ENCODE measurements at regions not wholly inside any gene's neighbourhood (a gene's known extent, or its start where the extent isn't known, plus 50 kb on each side); places are given as distances from the start of the nearest gene placed in this dataset.
"Not testable (repeated sequence)": the region's sequence is repeated elsewhere in the genome, so short reads cannot be mapped to it uniquely, and the experiment has no call there.

DNA sequence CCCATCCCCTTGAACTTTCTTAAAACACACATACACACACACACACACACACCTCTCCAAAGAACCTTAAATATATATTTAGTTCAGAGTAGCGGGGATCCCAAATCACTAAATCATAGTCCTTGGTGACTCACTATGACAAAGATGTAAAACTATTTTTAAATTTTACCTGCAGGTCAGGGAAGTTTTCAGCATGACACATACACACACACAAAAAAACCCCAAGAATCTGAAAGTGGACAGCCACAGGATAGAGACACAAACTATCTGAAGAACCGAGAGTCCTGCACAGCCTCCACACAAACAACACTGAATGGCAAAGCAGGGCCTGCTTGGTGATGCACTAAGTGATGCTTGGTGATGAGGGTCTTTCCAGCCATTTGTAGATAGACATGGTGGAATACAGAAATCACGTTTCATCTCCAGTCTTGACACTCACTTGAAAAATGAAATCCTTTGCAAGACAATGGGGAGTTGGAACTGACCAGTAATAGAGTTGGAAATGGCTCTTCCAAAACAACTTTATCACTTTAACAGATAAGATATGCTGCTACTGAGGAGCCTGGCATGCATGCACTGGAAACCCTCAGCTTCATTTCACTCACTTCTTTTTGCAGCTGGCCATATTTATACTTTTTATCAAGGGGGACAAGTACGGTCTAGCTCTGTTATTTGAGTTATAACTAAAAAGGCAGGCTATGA, 307.3 kb downstream of the RAPGEF2 start:
- DNase-seq: no peak

DNA sequence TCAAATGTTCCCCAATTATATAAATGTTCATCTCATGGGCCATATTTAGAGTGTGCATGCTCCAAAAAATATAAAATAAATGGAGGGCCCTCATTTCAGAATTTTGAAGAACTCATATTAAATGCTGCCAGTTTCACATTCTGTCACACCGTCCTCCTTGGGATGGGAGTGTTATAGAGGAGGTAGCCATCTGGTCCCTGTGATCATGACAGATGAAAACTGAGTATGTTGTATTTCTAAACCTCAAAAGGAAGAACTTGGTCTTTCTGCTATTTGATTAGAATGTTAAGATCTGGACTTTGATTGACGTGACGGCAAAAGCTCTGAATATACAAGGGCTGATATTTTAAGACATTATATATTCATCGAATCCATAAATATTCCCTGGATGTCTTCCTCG, 308.0 kb downstream of the RAPGEF2 start:
- DNase-seq: no peak

GRCh38 chr4:159413306-159413943, 310.5 kb downstream of the RAPGEF2 start:
- no peak for DNase-seq

- DNase-seq: no peak
Observed at GRCh38 chr4:159414305-159414704, 311.4 kb downstream of the RAPGEF2 start.

GRCh38 chr4:159416073-159416472, 313.2 kb downstream of the RAPGEF2 start:
- DNase-seq: no peak

- DNase-seq: no peak
Observed at GRCh38 chr4:159416996-159417395, 314.1 kb downstream of the RAPGEF2 start.

GRCh38 chr4:159420162-159421057, 317.5 kb downstream of the RAPGEF2 start:
- no peak for DNase-seq

DNA sequence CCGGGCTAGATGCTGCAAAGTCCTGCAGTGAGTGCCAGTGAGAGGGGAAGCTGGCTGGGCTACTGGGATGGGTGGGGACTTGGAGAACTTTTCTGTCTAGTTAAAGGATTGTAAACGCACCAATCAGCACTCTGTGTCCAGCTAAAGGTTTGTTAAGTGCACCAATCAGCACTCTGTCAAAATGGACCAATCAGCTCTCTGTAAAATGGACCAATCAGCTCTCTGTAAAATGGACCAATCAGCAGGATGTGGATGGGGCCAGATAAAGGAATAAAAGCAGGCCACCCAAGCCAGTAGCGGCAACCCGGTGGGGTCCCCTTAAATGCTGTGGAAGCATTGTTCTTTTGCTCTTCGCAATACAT, 318.2 kb downstream of the RAPGEF2 start:
- not testable (repeated sequence) for DNase-seq

DNA sequence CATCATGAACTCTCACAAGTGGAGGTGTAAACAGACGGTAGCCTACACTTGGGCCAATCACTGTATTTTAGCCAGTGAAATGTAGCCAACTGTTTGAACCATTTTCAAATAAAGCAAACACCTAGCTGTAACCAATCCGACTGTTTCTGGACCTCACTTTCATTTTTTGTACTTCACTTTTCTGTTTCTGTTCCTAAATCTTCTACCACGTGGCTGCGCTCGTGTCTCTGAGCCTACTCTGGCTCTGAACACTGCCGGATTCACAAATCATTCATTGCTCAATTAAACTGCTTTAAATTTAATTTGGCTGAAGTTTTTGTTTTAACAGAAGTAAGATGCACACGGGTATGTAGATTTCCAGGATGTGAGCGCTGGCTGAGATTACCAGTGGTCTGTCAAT, 319.1 kb downstream of the RAPGEF2 start:
- DNase-seq: no peak

DNA sequence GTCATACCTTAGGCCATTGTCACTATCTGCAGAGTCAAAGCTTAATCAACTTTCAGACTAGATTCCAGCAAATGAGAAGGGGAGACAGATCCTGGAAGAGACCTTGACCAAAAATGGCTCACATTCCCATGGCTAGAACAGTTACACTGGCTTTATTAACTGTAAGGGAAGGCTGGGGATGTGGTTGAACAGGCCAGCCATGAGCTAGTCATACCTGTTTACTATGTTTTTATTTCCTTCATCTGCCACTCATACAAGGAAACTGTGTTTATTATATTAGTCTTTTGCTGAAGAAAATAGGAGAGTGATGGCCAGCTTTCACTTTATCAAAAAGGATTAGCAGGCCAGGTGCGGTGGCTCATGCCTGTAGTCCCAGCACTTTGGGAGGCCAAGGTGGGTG, 319.7 kb downstream of the RAPGEF2 start:
- no peak for DNase-seq

DNA sequence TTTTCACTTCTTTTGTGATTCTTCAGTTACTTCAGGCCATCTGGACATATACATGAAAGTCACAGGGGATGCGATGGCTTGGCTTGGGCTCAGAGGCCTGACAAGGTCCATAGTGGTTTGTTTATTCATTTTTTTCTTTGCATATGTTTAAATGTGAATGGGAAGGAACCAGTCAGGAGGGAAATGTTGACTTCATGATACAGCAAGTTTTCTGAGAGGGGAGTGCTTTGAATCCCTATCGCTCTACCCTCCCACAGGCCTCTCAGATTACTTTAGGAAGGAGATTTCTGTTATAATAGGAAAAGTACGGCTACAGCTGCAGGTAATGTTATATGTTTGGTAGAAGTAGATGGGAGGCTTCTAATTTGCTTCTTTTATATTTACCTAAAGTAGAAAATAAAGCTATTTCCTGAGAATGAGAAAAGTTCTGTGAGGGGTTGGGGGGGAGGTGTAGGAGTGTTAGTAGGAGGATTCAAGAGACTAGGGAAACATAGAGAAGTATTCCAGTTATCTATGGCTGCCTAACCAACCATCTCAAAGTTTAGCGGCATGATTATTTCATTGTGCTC, 322.9 kb downstream of the RAPGEF2 start:
- DNase-seq: no peak

DNA sequence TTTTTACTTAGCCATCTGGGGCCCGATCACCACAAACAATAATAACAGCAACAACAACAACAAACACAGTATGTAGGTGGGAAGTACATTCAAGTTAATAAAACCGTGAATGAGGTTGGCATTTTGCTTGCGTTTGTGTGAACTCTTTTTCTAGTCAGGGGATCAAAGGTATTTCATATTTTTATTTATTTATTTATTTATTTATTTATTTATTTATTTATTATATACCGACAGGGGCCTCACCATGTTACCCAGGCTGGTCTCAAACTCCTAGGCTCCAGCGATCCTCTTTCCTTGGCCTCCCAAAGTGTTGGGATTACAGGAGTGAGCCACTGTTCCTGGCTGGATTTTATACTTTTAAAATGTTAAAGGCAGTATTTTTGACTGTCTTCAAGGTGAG, 325.4 kb downstream of the RAPGEF2 start:
- no peak for DNase-seq

- no peak for DNase-seq
Observed at GRCh38 chr4:159428975-159429692, 326.3 kb downstream of the RAPGEF2 start.

- no peak for DNase-seq
Observed at GRCh38 chr4:159429693-159430035, 326.8 kb downstream of the RAPGEF2 start.

DNA sequence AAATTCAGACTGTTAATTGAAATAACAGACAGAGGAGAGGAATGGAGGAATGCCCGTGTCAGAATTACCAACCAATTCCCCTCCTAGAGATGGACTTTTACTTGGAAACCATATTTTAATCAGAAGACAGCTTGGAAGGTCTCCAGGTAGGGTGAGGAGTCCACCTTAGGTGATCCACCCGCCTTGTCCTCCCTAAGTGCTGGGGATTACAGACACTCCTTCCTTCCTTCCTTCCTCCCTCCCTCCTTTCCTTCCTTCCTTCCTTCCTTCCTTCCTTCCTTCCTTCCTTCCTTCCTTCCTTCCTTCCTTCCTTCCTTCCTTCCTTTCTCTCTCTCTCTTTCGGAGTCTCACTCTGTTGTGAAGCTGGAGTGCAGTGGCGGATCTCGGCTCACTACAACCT, 328.0 kb downstream of the RAPGEF2 start:
- DNase-seq: no peak

DNA sequence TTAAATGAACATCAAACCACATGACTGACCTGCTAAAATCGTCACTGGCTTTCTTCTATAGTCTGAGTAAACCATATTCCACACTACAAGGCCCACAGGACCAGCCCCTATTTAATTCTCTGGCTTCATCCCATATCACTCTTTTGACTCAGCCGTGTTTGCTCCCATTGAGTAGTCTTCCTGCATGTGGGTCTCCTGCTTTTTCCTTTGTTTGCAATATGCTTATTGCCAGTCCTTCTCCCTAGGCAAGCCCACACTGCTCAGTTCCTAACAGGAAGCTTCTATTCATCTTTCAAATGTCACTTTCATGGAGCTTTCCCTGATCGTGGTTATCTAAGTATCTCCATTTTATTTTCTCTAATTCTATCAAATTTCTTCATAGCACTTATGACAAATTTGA, 329.6 kb downstream of the RAPGEF2 start:
- DNase-seq: no peak

DNA sequence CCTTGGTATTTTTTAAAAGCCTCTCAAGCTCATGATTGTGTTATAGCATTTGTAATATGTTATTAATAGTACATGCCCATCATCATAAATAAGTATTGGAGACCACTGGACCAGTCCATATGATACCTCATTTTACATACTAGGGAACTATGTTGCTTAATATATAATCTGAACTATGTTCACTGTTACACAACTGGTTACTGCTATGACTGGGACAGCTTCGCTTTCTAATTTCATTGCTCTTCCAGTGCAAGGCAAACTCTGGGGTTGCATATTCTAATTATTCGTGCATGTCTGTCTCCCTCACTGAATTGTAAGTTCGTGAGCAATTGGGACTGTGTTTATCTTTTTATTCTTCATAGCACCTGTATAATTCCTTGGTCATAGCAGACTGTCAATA, 330.5 kb downstream of the RAPGEF2 start:
- DNase-seq: no peak

GRCh38 chr4:159434114-159434870, 331.4 kb downstream of the RAPGEF2 start:
- DNase-seq: no peak

- no peak for DNase-seq
Observed at GRCh38 chr4:159434871-159435241, 332.0 kb downstream of the RAPGEF2 start.

DNA sequence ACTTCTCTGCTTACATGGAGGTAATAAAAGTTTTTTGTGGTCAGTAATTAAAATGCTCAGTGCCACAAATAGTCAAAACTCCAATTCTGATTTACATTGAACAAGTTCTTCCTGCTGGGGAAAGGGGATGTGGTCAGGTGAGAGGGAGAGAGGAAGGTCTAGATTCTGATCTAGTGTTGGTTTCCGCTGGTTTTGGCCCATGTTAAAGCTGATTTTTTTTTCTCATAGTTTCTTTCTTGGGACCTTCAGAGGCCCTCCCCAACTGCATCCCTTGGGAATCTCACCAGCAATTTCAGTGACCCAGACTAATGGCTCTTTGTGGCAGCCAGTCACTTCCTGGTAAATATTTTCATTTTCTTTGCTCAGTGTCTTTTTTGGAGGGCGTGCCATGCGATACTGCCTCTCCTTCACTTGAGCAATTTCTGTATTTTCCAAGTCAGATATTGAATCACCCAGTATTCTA, 332.7 kb downstream of the RAPGEF2 start:
- DNase-seq: no peak

DNA sequence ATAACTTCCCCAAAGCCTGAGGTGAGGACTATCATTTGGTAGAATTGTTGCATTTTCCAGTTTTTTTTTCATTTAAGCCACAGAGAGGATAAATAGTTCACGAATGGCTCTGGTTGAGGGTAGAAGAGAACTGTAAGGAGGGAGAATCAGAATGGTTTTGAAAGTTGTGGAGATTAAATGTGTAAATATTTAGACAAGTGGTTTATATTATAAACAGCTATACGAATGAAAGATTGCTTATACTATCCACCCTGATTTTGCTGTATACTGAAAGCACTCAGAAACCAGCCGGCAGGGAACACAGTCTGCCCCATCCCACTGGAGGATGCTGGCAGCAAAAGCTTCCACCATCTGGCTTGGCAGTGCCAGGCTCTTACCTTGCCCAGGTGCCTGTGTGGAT, 341.1 kb downstream of the RAPGEF2 start:
- no peak for DNase-seq

GRCh38 chr4:159444678-159445077, 341.8 kb downstream of the RAPGEF2 start:
- no peak for DNase-seq
